ENCODE measurements at regions not wholly inside any gene's neighbourhood (a gene's known extent, or its start where the extent isn't known, plus 50 kb on each side); places are given as distances from the start of the nearest gene placed in this dataset.

DNA sequence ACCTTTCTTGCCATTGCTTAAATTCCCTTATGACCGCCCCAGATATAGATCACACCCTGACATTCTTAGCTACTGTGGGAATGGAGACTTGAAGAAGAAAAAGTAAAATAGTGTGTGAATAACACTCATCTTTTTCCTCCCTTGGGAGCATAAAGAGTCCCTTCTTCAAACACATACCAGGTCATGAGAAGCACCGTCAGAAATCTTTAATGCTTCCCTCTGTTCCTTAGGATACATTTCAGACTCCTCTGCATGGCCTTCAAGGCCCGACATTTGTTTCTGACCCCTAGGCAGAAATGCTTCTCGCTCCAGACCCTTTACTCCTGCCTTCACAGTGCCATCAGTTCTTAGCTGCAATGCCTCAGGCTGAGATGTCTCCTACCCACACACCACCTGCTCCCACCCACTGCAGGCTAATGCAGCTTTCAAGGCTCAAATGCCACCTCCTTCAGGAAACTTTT is 143.8 kb upstream of the IL12A start:
- DNase-seq (ENCODE audit: low read depth): no peak

DNA sequence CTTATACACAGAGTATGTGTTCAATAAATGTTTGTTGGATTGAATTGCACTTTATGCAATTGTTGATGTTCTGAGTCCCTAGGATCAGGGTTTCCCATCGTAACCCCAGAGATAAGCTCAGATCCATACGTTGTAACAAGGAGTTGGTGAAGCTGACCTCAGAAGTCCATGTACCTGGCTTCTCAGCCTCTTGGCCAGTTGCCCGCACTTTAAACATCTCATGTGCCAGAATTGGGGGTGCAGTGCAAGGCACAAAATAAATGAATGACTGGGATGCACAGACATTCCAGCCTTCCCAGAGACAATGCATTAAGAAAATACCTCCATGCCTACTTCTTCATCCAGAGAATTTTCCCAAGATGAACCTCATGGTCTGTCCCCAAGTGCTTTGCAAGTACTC is 142.9 kb upstream of the IL12A start:
- no peak for DNase-seq (ENCODE audit: low read depth)

GRCh38 chr3:159846255-159846654 is 142.4 kb upstream of the IL12A start:
- no peak for DNase-seq (ENCODE audit: low read depth)

DNA sequence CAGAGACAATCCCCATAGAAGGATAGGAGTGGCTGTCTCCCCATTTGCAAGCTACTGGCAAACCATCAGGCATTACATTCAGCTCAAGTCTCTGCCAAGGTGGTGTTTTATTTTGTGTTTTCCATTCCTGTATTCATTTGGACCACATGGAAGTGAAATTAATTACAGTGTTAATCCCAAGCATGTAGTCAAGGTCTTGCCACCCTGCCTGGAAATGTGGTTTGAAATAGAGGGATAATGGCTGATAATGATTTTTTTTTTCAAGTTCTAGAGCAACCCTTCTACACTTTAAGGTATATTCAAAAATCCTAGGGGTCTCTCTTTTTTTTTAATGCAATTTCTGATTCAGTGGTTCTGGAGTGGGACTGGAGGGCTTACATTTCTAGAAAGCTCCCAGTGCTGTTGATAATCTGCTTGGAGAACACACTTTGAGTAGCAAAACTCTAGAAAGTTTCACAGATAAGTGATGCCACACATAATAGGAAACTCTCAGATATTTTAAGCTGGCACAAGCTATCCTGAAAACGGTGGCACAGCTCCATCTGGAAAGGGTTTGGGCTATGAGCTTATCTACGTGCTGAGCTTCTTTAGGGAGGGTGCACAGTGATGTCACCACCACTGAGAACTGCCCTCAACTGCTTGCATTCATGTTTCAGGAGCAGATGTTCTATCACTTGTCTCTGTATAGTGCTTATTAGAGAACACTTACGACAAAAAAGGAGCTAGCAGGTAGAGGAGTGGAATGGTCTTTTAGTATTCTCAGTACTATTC is 140.1 kb upstream of the IL12A start:
- DNase-seq (ENCODE audit: low read depth): no peak

- no peak for DNase-seq (ENCODE audit: low read depth)
Observed at GRCh38 chr3:159850481-159850880, 138.2 kb upstream of the IL12A start.

DNA sequence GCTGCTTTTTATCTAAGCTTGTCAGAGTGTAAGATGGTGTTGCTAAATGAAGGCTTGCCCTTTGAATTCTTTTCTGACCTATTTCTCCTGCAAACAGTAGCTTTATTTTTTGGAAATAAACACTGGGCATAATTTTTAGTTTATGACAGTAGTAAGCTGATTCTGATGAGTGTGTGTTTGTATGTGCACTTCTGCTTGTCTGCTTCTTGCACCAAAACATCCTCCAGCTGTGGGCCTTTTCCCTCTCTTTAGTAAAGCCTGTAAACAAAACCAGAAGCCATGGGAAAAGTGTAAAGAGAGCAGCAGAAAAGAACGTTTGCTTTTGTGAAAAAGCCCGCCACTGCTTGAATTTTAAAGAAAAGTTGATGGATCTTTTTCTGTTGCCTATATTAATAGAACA is 136.4 kb upstream of the IL12A start:
- no peak for DNase-seq (ENCODE audit: low read depth)

- DNase-seq (ENCODE audit: low read depth): no peak
Observed at GRCh38 chr3:159852821-159853505, 135.7 kb upstream of the IL12A start.

- no peak for DNase-seq (ENCODE audit: low read depth)
Observed at GRCh38 chr3:159853506-159853864, 135.2 kb upstream of the IL12A start.

GRCh38 chr3:159854500-159855124 is 134.0 kb upstream of the IL12A start:
- DNase-seq (ENCODE audit: low read depth): peak; percentile 81

DNA sequence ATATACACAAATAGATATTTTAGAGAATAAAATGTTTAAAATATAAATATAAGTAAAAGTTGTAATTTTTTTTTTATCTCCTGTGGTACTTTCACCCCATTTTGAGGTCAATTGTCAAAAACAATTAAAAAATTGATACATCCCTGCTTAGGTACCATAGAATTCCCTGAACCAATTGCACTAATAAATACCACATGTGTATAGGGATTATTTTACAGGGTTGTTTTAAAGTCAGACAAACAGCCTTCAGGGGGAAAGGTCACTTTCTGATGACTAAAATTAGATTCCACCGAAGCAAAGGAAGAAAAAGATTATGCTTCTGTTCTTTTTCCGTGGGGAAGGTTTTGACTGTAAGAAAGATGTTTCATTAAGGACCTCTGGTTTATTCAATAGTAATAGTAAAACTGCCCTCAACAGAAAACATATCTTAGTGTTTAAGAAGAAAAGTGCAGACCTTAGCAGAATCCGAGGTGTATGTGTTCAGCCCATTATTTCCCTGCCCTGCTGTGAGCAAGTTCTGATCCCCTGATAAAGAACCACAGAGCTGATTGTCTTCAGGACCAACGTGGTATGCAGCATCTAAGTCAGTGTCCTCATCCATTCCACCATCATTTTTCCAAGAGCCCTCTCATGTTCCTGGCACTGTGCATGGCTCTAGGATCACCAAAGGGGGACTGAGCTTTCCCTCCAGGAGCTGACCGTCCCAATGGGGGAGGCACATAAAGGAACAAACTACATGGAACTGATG is 132.9 kb upstream of the IL12A start:
- DNase-seq (ENCODE audit: low read depth): no peak

GRCh38 chr3:159856590-159857104 is 132.0 kb upstream of the IL12A start:
- DNase-seq (ENCODE audit: low read depth): no peak

DNA sequence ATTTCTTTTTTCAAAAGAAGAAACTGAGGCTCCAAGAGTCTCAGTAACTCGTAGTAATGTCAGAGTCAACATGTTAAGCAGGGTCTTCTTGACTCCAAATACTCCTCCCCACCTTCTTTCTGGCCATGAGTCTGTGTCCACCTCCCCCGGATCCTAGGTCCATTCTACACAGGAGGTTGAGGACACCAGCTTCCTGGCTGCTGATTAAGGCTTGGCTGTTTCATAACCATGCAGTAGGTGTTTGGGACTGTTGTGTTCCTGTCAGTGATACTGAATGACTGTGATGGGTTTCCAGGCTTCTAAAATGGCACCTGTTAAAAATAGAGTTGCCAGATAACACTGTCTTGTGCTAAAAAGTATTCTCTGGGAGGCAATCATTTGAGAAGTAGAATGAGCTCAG is 130.8 kb upstream of the IL12A start:
- DNase-seq (ENCODE audit: low read depth): no peak

DNA sequence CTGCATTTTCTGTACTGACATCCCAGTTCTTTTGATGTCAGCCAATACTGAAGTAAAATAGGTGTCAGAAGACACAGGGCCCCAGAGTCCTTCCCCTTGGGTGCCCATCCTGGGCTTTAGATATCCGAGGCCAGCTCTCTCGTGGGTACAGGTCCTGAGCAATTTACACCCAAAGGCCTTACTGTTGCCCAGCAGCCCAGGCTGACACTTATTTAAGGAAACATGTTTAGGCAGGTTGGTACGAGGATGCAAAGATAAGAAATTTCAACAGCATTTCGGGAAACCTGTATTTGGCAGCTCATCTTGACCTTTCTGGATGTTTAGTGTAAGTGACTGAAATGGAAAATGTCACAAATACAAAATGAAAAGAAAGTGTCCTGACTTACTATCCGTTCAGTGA is 130.0 kb upstream of the IL12A start:
- DNase-seq (ENCODE audit: low read depth): no peak

GRCh38 chr3:159859424-159859823 is 129.2 kb upstream of the IL12A start:
- DNase-seq (ENCODE audit: low read depth): no peak

DNA sequence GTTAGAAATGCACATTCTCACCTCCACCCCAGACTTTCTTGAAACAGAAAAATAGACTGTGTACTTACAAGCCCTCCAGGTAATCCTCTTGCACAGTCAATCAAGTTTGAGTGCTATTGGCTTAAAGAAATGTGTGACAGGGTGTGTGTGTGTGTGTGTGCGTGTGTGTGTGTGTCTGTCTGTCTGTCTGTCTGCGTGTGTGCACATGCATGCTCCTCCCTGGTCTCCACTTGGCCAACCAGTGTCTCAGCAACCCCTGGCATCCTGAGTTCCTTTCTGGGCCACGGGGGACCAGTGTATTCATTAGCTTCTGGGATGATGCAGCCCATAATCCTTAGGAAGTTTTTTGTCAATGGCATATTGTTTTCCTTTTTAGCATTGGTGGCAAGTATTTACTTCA is 128.8 kb upstream of the IL12A start:
- DNase-seq (ENCODE audit: low read depth): no peak

- DNase-seq (ENCODE audit: low read depth): no peak
Observed at GRCh38 chr3:159860269-159861116, 128.1 kb upstream of the IL12A start.

GRCh38 chr3:159861369-159861987 is 127.2 kb upstream of the IL12A start:
- DNase-seq (ENCODE audit: low read depth): no peak

DNA sequence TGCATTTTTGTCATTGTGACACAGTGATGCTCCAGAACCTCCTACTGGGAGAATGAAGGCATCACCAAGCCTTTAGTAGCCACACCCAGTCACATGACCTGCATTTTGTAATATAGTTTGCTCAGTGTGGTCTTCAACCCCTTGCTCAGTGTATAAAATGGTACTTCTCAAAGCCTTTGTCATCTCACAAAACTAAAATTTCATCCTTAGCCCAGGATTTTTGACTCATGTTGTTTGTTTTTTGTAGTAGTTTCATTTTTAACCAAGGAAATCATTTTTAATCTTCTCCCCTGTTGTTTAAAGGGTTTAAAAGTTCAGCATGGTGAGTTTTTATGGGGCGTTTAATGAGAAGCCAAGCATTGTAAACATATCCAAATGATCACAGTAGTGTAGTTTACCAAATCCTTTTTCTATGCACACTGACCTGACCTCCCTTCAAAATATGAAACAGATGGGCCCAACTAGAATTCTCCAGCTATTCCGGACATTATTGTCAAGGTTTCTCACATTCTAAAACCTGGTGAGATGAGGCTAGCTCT is 123.5 kb upstream of the IL12A start:
- DNase-seq (ENCODE audit: low read depth): peak; percentile 76

DNA sequence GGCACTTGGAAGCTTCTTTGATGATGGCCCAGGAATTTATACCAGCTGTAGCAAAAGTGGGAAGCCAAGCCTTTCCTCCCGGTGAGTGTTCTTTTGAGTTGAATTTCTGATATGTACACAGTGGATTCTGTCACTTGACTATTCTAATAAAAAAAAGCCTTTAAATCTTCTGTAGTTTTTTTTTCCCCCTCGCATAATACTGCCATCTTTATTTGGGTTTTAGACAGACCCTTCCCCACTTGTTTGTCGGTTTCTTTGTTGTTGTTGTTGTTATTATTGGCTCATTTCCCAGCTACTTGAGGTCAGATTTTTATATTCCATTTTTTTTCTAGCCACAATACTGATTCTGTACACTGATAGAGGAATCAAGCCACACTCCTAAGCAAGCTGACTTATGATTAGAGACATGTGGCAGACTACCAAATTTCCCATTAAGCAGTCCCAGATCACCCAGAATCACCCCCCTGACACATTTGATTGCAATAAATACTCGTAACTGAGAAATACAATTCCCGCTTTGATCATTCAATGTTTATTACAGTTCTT is 122.4 kb upstream of the IL12A start:
- no peak for DNase-seq (ENCODE audit: low read depth)

- no peak for DNase-seq (ENCODE audit: low read depth)
Observed at GRCh38 chr3:159867372-159867771, 121.3 kb upstream of the IL12A start.

Data from GM04504 (cell line).